Prostate gland (tissue), 2 donors: ENCODE measurements at regions not wholly inside any gene's neighbourhood (a gene's known extent, or its start where the extent isn't known, plus 50 kb on each side); places are given as distances from the start of the nearest gene placed in this dataset.

Experiments used
- DNase-seq: peaks from one replicate; pipeline ENCODE4 v3.0.0-alpha.2; 2019; ENCODE audit warnings: low spot score
- H3K27ac ChIP-seq, 2 donors: fragments of 200-600 bp; sonication (generic); 2 replicates each; pipeline ENCODE4 v1.5.1; 2017 to 2019
- H3K27me3 ChIP-seq: fragments of 200-600 bp; sonication (generic); replicated peaks from 2 replicates; pipeline ENCODE4 v1.5.1; 2019; ENCODE audit not compliant: insufficient read depth
- H3K36me3 ChIP-seq, 2 donors: fragments of 200-600 bp; sonication (generic); 1 replicate in 1 of 2; 2 replicates in 1 of 2; pipeline versions ENCODE4 v1.5.1 to v1.8.1; 2017 to 2019
- H3K4me1 ChIP-seq: fragments of 200-600 bp; sonication (generic); replicated peaks from 2 replicates; pipeline ENCODE4 v1.5.1; 2019
- H3K4me3 ChIP-seq, 2 donors: fragments of 200-600 bp; sonication (generic); 2 replicates each; pipeline ENCODE4 v1.5.1; 2017 to 2019
- H3K9me3 ChIP-seq: fragments of 200-600 bp; sonication (generic); 2 replicates; pipeline ENCODE4 v1.5.1; 2017
- CTCF ChIP-seq, 4 experiments: fragments of 200-600 bp in 2 of 4; fragments of 450-650 bp in 2 of 4; sonication (generic) in 2 of 4; IDR thresholded peaks; 1 replicate in 3 of 4; 2 replicates in 1 of 4; pipeline ENCODE4 v1.5.1; 2016 to 2019; ENCODE audit warnings: antibody characterized with exemption in 4 of 4, mild to moderate bottlenecking in 2 of 4, moderate library complexity in 2 of 4
- POLR2A ChIP-seq: fragments of 450-650 bp; IDR thresholded peaks from one replicate; pipeline ENCODE4 v1.6.1; 2016; ENCODE audit warnings: antibody characterized with exemption, mild to moderate bottlenecking
- POLR2AphosphoS5 ChIP-seq: sonication (generic); formaldehyde crosslinking; IDR thresholded peaks from one replicate; pipeline ENCODE4 v1.6.1; 2017; ENCODE audit warnings: antibody characterized with exemption
- WGBS: methylation state at CpG from one replicate; pipeline ENCODE4 v1.1.5; 2018; 5-methylcytosine and 5-hydroxymethylcytosine counted together
- intact Hi-C: fragments of 100-400 bp; cut with DNase I; formaldehyde crosslinking; loops from one replicate; pipeline ENCODE4 v1.14.2; 2022

GRCh38 chr6:148090326-148090725 lies 252.3 kb upstream of the SASH1 start:
- H3K4me1 ChIP-seq: no peaks in the 10 kb centered on the region
- no peaks in the 10 kb centered on the region for H3K9me3 ChIP-seq
- TF ChIP-seq POLR2A: no peak
- TF ChIP-seq CTCF (IDR thresholded peaks at IDR 0.05): no peak
- no peak for TF ChIP-seq POLR2AphosphoS5
- no peak overlapping the region for H3K4me3 ChIP-seq
- no peaks in the 10 kb centered on the region for H3K36me3 ChIP-seq
- H3K27ac ChIP-seq: no peak overlapping the region
- no peaks in the 10 kb centered on the region for H3K27me3 ChIP-seq
- WGBS: 71% methylated on average over 2 of the region's 2 CpGs
- DNase-seq: no peak
- intact Hi-C loops: no loop called here

- no peak overlapping the region for H3K27ac ChIP-seq
- TF ChIP-seq CTCF (IDR thresholded peaks at IDR 0.05) (no peak), POLR2A (no peak), POLR2AphosphoS5 (no peak)
- no peaks in the 10 kb centered on the region for H3K27me3 ChIP-seq
- no peaks in the 10 kb centered on the region for H3K36me3 ChIP-seq
- H3K9me3 ChIP-seq: no peaks in the 10 kb centered on the region
- DNase-seq: no peak
- intact Hi-C loops: no loop called here
- H3K4me3 ChIP-seq: no peak overlapping the region
- no peaks in the 10 kb centered on the region for H3K4me1 ChIP-seq
Measured at GRCh38 chr6:148091394-148091793, 251.2 kb upstream of the SASH1 start.

DNA sequence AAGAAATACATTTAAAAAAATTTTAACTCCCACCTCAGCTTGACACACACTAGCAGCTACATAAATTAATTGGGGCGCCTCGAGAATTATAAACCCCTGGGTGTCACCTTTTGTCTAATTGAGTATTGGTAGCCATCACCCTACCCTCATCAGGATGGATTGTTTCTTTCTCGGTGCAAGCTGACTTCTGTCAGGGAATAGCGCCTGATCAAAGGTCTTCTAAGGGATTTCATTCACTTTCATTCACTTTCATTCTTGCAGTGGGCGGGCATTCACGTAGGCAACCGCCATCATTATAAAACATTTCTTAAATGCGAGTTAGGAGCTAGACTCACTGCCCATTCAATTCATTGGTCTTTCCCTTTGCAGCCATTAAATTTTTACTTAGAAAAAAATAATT lies 239.2 kb upstream of the SASH1 start:
- Histone ChIP-seq H3K9me3 (no peaks in the 10 kb centered on the region), H3K27ac (no peak overlapping the region), H3K27me3 (no peaks in the 10 kb centered on the region), H3K4me3 (no peak overlapping the region), H3K4me1 (no peaks in the 10 kb centered on the region), H3K36me3 (no peaks in the 10 kb centered on the region)
- WGBS: 74% methylated on average over 8 of the region's 8 CpGs
- intact Hi-C loops: no loop called here
- TF ChIP-seq POLR2AphosphoS5: no peak
- TF ChIP-seq POLR2A: no peak
- no peak for TF ChIP-seq CTCF (IDR thresholded peaks at IDR 0.05)
- no peak for DNase-seq

DNA sequence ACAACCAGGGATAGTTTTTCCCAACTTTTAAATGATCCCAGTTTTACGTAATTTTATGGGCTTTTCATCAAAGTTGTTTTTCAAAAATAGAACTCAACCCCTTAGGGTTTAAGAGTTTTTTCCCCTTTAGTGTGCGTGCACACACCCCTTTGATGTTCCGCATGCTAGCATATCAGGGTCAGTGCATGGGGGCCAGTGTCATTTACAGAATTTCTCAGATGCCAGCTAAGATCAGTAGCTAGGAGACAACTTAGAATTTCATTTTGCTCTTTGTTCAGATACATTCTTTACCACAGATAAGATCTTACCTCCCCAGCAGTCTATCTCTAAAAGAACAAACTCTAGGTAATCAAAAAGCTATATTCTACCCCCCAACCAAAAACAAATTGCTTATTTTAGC lies 238.5 kb upstream of the SASH1 start:
- H3K27me3 ChIP-seq: no peaks in the 10 kb centered on the region
- TF ChIP-seq POLR2A: no peak
- TF ChIP-seq POLR2AphosphoS5: no peak
- no peak for TF ChIP-seq CTCF (IDR thresholded peaks at IDR 0.05)
- DNase-seq: no peak
- no peaks in the 10 kb centered on the region for H3K4me1 ChIP-seq
- no peak overlapping the region for H3K4me3 ChIP-seq
- H3K27ac ChIP-seq: no peak overlapping the region
- WGBS: 72% methylated on average over 3 of the region's 3 CpGs
- no peaks in the 10 kb centered on the region for H3K36me3 ChIP-seq
- intact Hi-C loops: no loop called here
- H3K9me3 ChIP-seq: no peaks in the 10 kb centered on the region

DNA sequence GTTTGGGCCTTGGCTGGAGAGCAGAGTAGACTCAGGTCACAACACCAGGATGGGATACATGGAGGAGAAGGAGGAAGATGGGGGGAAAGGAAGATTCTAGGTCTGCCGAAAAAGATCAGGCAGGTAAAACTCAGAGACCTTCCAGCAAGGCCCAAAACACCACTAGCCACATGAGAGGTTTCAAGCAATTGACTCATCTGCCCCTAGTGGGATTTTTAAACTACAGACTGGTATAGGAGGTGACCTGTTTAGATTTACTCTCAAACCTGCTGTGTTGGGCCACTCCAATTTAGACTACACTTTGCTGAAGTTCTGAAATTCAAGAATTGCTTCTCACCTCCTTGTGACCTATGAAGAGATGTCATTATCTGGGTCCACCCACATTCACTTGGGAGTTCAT lies 236.9 kb upstream of the SASH1 start:
- WGBS: 100% methylated on average over 1 of the region's 1 CpG

More for the DNA sequence above, 236.9 kb upstream of the SASH1 start:
- TF ChIP-seq POLR2A (no peak), CTCF (IDR thresholded peaks at IDR 0.05) (no peak), POLR2AphosphoS5 (no peak)
- Histone ChIP-seq H3K4me1 (no peaks in the 10 kb centered on the region), H3K4me3 (no peak overlapping the region), H3K27ac (no peak overlapping the region), H3K36me3 (no peaks in the 10 kb centered on the region), H3K27me3 (no peaks in the 10 kb centered on the region), H3K9me3 (no peaks in the 10 kb centered on the region)
- intact Hi-C loops: no loop called here
- DNase-seq: no peak
